ENCODE measurements at regions not wholly inside any gene's neighbourhood (a gene's known extent, or its start where the extent isn't known, plus 50 kb on each side); places are given as distances from the start of the nearest gene placed in this dataset.

DNA sequence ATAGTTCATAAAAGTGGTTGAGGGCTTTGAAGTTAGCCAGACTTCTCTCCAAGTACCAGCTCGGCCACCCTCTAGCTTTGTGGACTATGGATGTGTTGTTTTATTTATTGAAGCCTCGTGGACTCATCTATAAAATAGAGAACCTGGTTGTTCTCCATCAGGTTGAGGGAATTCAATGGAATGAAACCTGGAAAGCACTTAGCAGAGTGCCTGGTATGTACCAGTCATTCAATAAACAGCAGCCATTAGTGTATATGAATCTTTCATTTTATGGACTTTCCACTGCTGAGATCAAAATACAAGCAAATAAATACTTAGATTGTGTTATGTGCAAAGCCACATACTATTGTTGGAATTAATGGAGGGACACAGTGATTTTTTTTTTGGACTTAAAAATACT, 206.8 kb downstream of the SOX4 start:
- H3K4me1 ChIP-seq (ENCODE audit: insufficient read depth, low read length), result peaks cover 23% of the 10 kb centered on the region
- no peak for DNase-seq (ENCODE audit: low read depth)
- peak overlapping the region; percentile 23 for H3K27ac ChIP-seq (ENCODE audit: low read depth, low read length)
- H3K4me2 ChIP-seq (ENCODE audit: low read length), result no peak overlapping the region
- no peaks in the 10 kb centered on the region for H3K36me3 ChIP-seq (ENCODE audit: insufficient read depth, low read length)
- H4K20me1 ChIP-seq (ENCODE audit: insufficient read depth, low read length), result no peaks in the 10 kb centered on the region
- no peaks in the 10 kb centered on the region for H3K9me3 ChIP-seq (ENCODE audit: insufficient read depth, low read depth, low read length)
- TF ChIP-seq, protein P1, sequence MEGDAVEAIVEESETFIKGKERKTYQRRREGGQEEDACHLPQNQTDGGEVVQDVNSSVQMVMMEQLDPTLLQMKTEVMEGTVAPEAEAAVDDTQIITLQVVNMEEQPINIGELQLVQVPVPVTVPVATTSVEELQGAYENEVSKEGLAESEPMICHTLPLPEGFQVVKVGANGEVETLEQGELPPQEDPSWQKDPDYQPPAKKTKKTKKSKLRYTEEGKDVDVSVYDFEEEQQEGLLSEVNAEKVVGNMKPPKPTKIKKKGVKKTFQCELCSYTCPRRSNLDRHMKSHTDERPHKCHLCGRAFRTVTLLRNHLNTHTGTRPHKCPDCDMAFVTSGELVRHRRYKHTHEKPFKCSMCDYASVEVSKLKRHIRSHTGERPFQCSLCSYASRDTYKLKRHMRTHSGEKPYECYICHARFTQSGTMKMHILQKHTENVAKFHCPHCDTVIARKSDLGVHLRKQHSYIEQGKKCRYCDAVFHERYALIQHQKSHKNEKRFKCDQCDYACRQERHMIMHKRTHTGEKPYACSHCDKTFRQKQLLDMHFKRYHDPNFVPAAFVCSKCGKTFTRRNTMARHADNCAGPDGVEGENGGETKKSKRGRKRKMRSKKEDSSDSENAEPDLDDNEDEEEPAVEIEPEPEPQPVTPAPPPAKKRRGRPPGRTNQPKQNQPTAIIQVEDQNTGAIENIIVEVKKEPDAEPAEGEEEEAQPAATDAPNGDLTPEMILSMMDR (IDR thresholded peaks at IDR 0.05; ENCODE audit: insufficient read depth, low read depth, low read length), result no peak
- TF ChIP-seq EZH2 (IDR thresholded peaks at IDR 0.05; ENCODE audit: insufficient read depth, low read length), result no peak
- H3K79me2 ChIP-seq (ENCODE audit: insufficient read depth, low read length), result no peaks in the 10 kb centered on the region
- no peaks in the 10 kb centered on the region for H3K27me3 Mint-ChIP-seq (ENCODE audit: low read depth, unreplicated experiment)
- H2AFZ ChIP-seq (ENCODE audit: low read depth, low read length), result no peak overlapping the region
- H3K9me3 Mint-ChIP-seq (ENCODE audit: unreplicated experiment), result peaks cover 4% of the 10 kb centered on the region
- H3K4me3 Mint-ChIP-seq (ENCODE audit: unreplicated experiment), result no peak overlapping the region
- FAIRE-seq, result no peak
- H3K4me3 ChIP-seq (ENCODE audit: insufficient read depth, low read depth, low read length), result no peak overlapping the region
- H3K9ac ChIP-seq (ENCODE audit: low read length), result peak overlapping the region; percentile 48
- peaks cover 25% of the 10 kb centered on the region for H3K4me1 Mint-ChIP-seq (ENCODE audit: low read depth, unreplicated experiment)
- peaks cover 10% of the 10 kb centered on the region for H3K36me3 Mint-ChIP-seq (ENCODE audit: low read depth, unreplicated experiment)
- peak overlapping the region; percentile 60 for H3K27ac Mint-ChIP-seq (ENCODE audit: unreplicated experiment)
- no peaks in the 10 kb centered on the region for H3K27me3 ChIP-seq (ENCODE audit: insufficient read depth, low read length)

DNA sequence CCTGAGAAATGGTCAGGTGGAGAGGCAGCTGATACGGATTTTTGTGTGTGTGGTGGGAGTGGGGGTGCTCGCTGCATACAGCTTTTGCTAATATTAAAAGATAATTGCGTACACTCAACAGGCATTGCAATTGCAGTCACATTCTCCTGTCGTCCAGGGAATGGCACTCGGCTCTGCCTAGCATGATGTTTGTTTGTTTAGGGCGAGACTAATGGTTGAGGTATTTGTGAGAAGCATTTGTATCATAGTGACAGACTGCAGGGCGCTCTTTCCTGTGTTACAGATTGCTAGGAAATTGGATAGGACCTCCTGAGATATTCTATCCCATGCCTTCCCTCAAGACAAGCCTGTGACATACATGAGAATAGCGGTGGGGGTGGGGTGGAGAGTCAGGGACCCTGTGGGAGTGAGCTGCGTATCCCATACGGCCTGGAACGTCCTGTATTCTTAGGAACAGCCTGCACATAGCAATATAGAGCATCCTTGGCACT, 207.4 kb downstream of the SOX4 start:
- Mint-ChIP-seq H3K27me3 (ENCODE audit: low read depth, unreplicated experiment) (no peaks in the 10 kb centered on the region), H3K36me3 (ENCODE audit: low read depth, unreplicated experiment) (peaks cover 10% of the 10 kb centered on the region), H3K4me1 (ENCODE audit: low read depth, unreplicated experiment) (peaks cover 25% of the 10 kb centered on the region), H3K9me3 (ENCODE audit: unreplicated experiment) (peaks cover 4% of the 10 kb centered on the region), H3K4me3 (ENCODE audit: unreplicated experiment) (peak overlapping the region; percentile 24), H3K27ac (ENCODE audit: unreplicated experiment) (peak overlapping the region; percentile 92)
- Histone ChIP-seq H3K4me2 (ENCODE audit: low read length) (peak overlapping the region; percentile 67), H3K4me3 (ENCODE audit: insufficient read depth, low read depth, low read length) (no peak overlapping the region), H3K4me1 (ENCODE audit: insufficient read depth, low read length) (peaks cover 24% of the 10 kb centered on the region), H3K9me3 (ENCODE audit: insufficient read depth, low read depth, low read length) (no peaks in the 10 kb centered on the region), H3K9ac (ENCODE audit: low read length) (peak overlapping the region; percentile 48), H3K79me2 (ENCODE audit: insufficient read depth, low read length) (no peaks in the 10 kb centered on the region), H2AFZ (ENCODE audit: low read depth, low read length) (no peak overlapping the region), H3K27me3 (ENCODE audit: insufficient read depth, low read length) (no peaks in the 10 kb centered on the region), H3K36me3 (ENCODE audit: insufficient read depth, low read length) (no peaks in the 10 kb centered on the region), H4K20me1 (ENCODE audit: insufficient read depth, low read length) (no peaks in the 10 kb centered on the region), H3K27ac (ENCODE audit: low read depth, low read length) (peak overlapping the region; percentile 65)
- DNase-seq (ENCODE audit: low read depth), result peak; percentile 81
- FAIRE-seq, result peak; percentile 65
- no peak for TF ChIP-seq EZH2 (IDR thresholded peaks at IDR 0.05; ENCODE audit: insufficient read depth, low read length)
- TF ChIP-seq, protein P1 (IDR thresholded peaks at IDR 0.05; ENCODE audit: insufficient read depth, low read depth, low read length), result no peak

DNA sequence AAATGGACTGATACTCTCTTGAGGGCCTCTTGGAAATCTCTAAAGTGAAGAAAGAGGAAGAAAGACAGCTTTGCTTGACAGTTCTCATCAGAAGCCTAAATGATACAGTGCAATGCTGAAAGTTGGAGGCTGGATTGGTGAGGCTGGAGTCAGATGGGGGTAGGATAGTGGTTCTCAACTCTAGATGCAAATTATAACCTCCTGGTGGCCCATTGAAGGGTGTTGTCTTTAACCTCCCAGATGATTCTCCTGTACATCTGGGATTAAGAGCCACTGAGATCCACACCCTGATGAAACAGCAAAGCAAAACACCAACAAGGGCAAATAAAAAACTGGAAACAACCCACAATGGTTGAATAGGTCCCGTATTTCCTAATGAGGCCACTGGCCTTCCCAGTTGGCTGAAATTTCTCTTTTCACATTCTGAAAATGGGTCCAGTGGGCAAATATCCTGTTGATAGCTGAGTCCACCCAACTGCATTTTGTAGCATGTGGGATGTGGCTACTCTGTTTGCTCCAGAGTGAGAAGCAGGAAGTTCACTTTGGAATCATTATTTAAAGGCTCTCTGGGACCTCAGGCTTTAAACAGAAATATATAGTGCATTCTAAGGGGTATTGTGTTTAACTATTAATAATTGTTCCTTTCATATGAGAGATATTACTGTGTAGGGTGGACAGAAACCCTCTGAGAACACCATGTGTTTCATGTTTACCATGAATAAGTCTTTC, 208.1 kb downstream of the SOX4 start:
- Mint-ChIP-seq H3K4me3 (ENCODE audit: unreplicated experiment) (no peak overlapping the region), H3K27ac (ENCODE audit: unreplicated experiment) (peak overlapping the region; percentile 92), H3K9me3 (ENCODE audit: unreplicated experiment) (peaks cover 4% of the 10 kb centered on the region), H3K4me1 (ENCODE audit: low read depth, unreplicated experiment) (peaks cover 25% of the 10 kb centered on the region), H3K36me3 (ENCODE audit: low read depth, unreplicated experiment) (peaks cover 10% of the 10 kb centered on the region), H3K27me3 (ENCODE audit: low read depth, unreplicated experiment) (no peaks in the 10 kb centered on the region)
- H3K4me2 ChIP-seq (ENCODE audit: low read length), result peak overlapping the region; percentile 67
- peak overlapping the region; percentile 65 for H3K27ac ChIP-seq (ENCODE audit: low read depth, low read length)
- FAIRE-seq (no peak), DNase-seq (ENCODE audit: low read depth) (no peak)
- TF ChIP-seq EZH2 (IDR thresholded peaks at IDR 0.05; ENCODE audit: insufficient read depth, low read length), result no peak
- TF ChIP-seq, protein P1 (IDR thresholded peaks at IDR 0.05; ENCODE audit: insufficient read depth, low read depth, low read length), result no peak
- no peaks in the 10 kb centered on the region for H3K79me2 ChIP-seq (ENCODE audit: insufficient read depth, low read length)
- H3K36me3 ChIP-seq (ENCODE audit: insufficient read depth, low read length), result no peaks in the 10 kb centered on the region
- no peak overlapping the region for H3K4me3 ChIP-seq (ENCODE audit: insufficient read depth, low read depth, low read length)
- peaks cover 24% of the 10 kb centered on the region for H3K4me1 ChIP-seq (ENCODE audit: insufficient read depth, low read length)
- H3K9ac ChIP-seq (ENCODE audit: low read length), result peak overlapping the region; percentile 21
- H2AFZ ChIP-seq (ENCODE audit: low read depth, low read length), result no peak overlapping the region
- H4K20me1 ChIP-seq (ENCODE audit: insufficient read depth, low read length), result no peaks in the 10 kb centered on the region
- H3K27me3 ChIP-seq (ENCODE audit: insufficient read depth, low read length), result no peaks in the 10 kb centered on the region
- H3K9me3 ChIP-seq (ENCODE audit: insufficient read depth, low read depth, low read length), result no peaks in the 10 kb centered on the region
